ENCODE measurements at regions not wholly inside any gene's neighbourhood (a gene's known extent, or its start where the extent isn't known, plus 50 kb on each side); places are given as distances from the start of the nearest gene placed in this dataset.
"Not testable (repeated sequence)": the region's sequence is repeated elsewhere in the genome, so short reads cannot be mapped to it uniquely, and the experiment has no call there.

DNA sequence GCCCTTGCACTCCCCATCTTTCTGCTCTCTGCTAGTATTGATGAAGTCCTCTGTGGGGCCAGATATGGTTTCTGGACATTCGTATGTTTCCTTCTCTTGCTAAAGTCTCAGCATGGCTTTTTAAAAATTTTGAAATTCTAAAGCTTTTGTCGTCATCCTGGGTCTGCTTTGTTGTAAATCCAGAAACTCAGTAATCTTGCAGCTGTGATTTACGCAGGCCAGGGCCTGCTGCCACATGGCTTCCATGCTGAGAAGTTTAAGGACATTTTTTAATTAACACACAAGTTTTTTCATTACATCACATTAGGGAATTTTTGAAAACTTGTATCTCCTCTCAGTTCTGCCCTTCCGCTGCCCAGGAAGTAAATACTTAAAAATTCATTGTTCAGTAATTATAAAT lies 686.1 kb upstream of the IGFBP3 start:
- in situ Hi-C loops (cut with MboI; ENCODE audit: low sequenced_read_pairs) = no loop called here

DNA sequence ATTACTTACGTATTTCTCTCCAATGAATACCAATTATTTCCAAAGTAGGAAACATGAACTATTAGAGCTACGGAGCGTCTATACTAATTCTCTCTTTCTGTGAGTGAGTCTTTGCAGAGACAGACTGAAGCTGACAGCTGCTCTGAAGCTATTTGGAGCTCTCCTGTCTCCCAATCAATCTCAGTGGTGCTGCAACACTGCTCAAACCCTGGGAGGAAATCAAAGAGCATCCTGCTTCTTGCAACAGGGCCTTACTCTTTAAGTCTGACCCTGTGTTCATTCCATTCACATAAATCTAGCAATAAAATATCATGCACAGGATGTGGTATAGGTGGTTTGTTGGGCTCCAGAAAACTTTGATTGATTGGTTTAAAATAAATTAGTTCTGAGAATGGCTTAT lies 685.7 kb upstream of the IGFBP3 start:
- in situ Hi-C loops (cut with MboI; ENCODE audit: low sequenced_read_pairs) = no loop called here

DNA sequence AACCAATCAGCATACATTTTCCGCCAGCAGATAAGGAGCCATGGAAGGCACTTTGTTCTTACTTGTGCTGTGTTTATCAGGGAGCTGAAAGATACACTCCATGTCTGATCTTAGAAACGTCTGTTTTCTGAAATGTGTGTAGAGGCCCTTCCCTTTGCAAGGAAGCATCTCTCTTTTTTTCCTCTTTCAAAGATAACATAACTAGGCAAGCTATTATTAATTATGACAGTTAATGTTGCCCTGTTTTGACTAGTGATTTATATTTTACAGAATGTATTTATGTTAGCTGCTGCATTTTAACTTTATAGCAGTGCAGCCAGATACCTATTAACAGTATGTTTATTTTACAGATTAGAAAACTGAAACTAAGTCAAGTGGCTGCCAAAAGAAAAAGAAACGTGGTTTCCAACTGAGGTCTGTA lies 683.2 kb upstream of the IGFBP3 start:
- in situ Hi-C loops (cut with MboI; ENCODE audit: low sequenced_read_pairs) = no loop called here

DNA sequence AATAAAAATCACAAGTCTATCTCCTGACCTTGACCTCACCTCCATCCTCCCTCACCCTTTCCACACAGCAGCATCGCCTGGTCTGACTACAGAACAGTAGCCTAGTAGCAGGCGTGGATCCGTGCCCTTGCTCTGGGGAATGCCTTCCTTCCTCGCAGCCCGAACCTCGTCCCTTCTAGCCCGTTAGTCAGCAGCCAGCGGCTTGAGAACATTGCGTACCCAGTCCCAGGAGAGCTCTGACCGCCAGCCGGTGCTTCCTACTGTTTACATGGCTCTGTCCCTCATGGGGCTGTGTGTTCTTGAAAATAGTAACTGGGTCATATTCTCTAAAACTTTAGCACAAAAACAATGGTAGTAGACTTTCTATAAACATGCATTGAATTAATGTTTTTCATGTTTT lies 682.7 kb upstream of the IGFBP3 start:
- in situ Hi-C loops (cut with MboI; ENCODE audit: low sequenced_read_pairs) = no loop called here

DNA sequence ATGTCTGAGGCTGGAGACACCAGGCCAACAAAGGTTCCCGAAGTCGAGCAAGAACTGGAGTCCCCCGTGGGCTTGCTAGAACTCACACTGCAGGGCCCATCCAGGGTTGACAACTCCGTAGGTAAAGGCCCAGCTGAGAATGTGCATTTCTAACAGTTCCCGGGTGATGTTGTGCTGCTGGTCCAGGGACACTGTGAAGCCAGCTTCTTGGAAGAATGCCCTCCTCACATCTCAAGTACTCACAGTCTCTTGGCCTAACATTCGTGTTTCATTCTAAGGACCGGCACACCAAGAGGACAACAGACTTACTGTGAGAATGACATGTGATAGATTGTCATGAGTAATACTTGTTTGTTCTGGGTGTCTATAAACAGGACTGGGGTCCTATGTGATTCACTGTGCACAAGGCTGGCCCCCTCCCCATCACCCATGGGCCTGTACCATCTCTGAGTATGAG lies 682.3 kb upstream of the IGFBP3 start:
- in situ Hi-C loops (cut with MboI; ENCODE audit: low sequenced_read_pairs) = no loop called here

DNA sequence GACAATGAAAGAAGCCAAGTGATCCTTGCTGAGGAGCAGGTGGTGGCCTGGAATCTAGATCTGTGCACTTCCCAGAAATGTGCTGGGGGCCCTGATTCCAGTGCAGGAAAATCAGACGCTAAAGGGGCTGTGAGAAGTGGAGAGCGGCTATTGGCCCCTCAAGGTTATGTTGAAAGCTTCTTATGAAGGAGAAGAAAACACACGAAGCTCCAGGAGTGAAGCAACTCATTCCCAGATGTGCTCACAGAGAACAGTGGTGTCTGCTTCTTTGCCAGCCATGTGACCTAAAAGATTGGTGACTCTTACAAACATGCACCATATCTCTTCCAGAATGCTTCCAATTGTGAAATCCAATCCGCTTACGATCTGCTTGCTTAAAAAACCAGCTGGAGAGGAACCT lies 679.3 kb upstream of the IGFBP3 start:
- in situ Hi-C loops (cut with MboI; ENCODE audit: low sequenced_read_pairs) = no loop called here

DNA sequence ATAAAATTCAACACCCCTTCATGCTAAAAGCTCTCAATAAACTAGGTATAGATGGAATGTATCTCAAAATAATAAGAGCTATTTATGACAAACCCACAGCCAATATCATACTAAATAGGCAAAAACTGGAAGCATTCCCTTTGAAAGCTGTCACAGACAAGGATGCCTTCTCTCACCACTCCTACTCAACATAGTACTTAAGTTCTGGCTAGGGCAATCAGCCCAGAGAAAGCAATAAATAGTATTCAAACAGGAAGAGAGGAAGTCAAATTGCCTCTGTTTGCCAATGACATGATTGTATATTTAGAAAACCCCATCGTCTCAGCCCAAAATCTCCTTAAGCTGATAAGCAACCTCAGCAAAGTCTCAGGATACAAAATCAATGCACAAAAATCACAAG lies 673.8 kb upstream of the IGFBP3 start:
- in situ Hi-C loops (cut with MboI; ENCODE audit: low sequenced_read_pairs) = not testable (repeated sequence)

DNA sequence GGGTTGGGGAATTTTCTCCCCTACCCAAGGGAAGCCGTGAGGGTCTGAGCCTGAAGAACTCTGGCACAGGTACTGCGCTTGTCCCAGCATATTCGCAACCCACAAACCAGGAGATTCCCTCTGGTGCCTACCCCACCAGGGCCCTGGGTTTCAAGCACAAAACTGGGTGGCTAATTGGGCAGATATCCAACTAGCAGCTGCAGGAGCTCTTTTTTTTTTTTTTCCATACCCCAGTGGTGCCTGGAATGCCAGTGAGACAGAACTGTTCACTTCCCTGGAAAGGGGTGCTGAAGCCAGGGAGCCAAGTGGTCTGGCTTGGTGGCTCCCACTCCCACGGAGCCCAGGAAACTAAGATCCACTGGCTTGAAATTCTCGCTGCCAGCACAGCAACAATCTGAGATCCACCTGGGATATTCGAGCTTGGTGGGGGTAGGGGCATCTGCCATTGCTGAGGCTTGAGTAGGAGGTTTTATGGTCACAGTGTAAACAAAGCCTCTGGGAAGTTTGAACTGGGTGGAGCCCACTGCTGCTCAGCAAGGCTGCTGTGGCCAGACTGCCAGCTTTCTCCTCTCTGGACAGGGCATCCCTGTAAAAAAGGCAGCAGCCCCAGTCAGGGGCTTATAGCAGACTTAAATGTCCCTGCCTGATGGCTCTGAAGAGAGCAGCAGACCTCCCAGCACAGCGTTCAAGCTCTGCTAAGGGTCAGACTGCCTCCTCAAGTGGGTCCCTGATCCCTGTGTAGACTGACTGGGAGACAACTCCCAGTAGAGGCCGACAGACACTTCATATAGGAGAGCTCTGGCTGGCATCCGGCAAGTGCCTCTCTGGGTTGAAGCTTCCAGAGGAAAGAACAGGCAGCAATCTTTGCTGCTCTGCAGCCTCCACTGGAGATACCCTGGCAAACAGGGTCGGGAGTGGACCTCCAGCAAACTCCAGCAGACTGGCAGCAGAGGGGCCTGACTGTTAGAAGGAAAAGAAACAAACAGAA lies 670.1 kb upstream of the IGFBP3 start:
- in situ Hi-C loops (cut with MboI; ENCODE audit: low sequenced_read_pairs) = not testable (repeated sequence)

DNA sequence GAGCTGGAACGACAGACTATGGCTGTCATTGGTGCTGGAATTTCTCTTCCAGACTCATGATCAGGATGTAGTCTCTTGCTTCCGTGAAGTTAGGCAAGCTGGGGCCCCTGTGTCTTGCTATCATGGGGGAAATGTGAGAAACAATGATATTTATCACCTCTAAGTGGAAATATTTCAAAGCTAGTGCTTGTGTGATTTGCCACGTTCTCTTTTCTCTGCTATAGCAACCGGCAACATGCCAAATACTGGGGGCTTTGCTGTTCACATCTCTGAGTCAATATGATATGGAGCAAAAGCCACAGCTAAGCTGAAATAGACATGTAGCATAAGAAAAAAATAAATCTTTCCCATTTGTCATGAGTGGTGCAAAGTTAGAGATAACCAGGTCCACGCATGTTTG lies 668.2 kb upstream of the IGFBP3 start:
- in situ Hi-C loops (cut with MboI; ENCODE audit: low sequenced_read_pairs) = no loop called here

DNA sequence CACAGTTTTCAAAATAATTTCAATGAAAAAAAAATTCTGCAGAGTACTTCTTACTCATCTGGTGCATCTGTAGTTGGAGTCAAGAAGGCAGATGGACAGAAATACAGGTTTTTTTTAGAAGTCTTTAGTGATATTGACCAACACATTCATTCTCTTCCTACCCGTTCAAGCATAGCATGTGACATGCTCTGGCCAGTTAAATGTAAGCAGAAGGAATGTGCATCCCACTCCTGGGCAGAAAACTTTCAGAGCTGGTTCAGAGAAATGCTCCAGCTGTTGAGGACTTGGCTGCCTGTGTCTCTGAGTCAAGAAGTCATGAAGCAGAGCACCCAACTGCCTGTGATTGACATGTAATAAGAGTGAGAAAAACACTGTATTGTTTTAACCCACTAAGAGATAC lies 665.3 kb upstream of the IGFBP3 start:
- in situ Hi-C loops (cut with MboI; ENCODE audit: low sequenced_read_pairs) = no loop called here

DNA sequence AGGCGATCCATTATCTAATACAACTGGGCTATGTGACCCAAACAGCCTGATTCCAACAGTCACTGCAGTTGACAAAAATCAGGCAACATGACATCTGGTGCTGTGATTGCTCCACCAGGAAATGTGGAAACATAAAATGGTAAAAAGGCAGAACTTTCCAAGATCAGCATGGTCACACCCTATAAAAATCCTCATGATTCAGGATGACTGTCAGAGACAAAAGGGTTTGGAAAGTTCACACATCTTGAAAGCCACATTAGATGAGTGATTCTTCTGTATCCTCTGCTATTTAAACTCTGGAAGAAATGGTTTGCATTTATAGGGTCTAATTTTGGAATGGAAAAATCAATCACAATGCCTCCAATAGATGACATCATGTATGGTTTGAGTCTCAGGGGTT lies 662.6 kb upstream of the IGFBP3 start:
- in situ Hi-C loops (cut with MboI; ENCODE audit: low sequenced_read_pairs) = no loop called here

DNA sequence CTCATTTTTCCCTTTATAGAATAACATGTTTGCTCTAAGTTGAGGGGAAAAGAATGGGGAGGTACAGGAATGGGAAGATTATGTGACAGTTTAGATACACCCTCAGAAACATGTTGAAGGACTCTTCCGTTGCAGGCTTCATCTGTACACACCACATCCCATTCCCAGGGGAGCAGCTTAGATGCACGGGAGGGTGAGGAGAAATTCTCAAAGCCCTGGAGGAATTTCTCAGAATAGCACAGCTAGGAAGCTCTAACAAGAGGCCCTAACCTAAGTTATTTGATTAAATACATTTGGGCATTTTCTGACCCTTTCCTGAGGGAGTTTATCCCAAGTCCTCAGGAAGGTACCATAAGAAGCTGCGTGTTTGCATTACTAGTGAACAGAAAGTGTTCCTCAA lies 660.2 kb upstream of the IGFBP3 start:
- in situ Hi-C loops (cut with MboI; ENCODE audit: low sequenced_read_pairs) = no loop called here

DNA sequence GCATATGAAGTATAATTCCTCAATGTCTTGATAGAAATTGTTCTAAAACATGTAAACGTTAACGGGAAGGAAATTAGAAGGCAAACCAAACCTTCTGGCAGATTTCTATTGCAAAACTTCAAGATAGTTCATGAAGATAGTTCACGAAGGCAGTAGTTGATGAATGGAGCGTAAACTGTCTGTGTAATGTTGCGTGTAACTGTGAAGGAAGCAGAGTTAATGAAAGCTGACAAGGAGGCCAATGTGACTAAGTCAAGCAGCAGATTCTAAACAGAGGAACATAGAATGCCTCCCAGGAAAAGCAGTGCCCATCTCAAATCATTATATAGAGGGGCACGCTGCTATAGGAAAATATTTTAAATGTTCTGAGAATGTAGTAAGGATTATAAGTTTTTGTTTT lies 659.7 kb upstream of the IGFBP3 start:
- in situ Hi-C loops (cut with MboI; ENCODE audit: low sequenced_read_pairs) = no loop called here

DNA sequence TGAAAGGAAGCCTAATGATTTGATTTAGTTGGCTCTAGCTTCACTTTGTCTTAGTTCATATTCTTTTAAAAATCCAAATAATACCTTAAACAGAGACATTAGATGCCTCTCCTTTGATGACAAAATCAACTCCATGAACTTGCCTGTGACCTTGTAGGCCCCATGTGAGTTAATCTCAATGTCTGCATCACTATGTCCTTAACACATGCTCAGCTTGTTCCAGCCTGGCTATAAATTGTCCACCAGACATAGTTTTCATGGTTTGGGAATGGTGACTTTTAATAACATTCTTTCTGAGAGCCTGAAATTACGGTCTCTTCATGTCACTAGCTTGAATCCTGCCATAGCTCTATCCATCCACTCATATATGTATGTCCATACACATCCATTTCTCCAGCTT lies 656.3 kb upstream of the IGFBP3 start:
- in situ Hi-C loops (cut with MboI; ENCODE audit: low sequenced_read_pairs) = no loop called here

DNA sequence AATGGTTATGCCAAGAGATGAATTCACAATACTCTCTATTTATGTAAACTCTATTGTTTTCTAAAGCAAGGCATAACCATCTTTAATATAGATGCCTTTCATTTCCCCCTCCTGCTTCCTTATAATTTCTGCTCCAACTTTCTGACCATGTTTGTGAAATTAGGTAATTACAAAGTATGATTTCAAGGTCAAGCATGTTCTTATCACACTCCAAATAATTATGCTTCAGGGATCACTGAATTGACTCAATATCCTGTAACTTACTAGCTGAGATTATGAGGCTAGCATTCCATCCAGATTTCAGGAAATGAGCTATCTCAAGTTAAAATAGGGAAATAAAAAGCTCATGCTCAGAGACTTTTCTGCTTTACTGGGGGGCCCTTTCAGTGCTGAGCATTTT lies 655.9 kb upstream of the IGFBP3 start:
- in situ Hi-C loops (cut with MboI; ENCODE audit: low sequenced_read_pairs) = no loop called here

DNA sequence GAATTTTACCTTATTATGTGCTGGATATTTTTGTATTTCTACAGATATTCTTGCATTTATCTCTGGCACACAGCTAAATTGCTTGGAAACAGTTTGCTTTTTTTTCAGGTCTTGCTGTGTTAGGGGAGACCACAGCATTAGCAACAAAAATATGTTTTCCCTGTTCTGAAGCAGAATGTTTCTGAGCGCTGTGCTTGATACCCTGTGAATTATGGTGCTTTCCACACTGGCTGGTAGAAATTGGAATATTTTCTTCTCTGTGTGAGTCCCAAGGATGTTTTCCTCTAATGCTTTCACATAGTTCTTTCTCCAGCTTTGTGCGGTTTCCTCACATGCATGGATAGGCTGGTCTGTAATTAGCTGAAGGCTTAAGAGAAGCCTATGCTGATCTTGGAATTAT lies 651.6 kb upstream of the IGFBP3 start:
- in situ Hi-C loops (cut with MboI; ENCODE audit: low sequenced_read_pairs) = no loop called here

DNA sequence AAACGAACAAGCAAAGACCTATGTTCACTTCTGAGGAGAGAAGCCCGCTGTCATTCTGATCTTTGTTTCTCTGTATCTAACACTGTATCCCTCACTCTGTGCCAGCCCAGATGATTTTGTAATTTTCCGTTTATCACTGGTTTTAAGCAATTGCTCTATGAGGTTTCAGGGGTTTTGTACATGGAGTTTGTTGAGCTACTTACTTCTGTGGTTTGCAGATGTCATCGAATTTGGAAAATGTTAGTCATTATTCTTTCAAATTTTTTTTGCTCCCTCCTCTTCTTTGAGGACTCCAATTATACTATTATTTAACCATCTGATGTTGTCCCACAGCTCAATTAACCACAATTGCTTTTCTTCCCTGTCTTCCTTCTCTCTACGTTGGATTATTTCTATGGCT lies 650.9 kb upstream of the IGFBP3 start:
- in situ Hi-C loops (cut with MboI; ENCODE audit: low sequenced_read_pairs) = no loop called here

DNA sequence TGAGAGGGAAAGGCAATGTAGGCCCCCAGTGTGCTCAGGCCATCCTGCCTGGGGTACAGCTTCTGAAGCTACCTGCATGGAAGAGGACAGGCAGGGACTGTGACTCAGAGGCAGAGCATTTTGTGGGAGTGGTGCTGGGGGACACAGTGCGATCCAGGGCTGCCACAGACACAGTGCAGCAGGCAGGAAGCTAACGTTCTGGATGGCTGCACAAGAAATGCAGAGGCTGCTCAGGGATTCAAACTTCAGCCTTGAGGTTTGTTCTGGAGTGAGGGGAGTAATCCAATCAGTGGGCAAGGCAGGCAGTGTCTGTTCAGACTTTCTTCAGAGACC lies 648.0 kb upstream of the IGFBP3 start:
- in situ Hi-C loops (cut with MboI; ENCODE audit: low sequenced_read_pairs) = no loop called here

DNA sequence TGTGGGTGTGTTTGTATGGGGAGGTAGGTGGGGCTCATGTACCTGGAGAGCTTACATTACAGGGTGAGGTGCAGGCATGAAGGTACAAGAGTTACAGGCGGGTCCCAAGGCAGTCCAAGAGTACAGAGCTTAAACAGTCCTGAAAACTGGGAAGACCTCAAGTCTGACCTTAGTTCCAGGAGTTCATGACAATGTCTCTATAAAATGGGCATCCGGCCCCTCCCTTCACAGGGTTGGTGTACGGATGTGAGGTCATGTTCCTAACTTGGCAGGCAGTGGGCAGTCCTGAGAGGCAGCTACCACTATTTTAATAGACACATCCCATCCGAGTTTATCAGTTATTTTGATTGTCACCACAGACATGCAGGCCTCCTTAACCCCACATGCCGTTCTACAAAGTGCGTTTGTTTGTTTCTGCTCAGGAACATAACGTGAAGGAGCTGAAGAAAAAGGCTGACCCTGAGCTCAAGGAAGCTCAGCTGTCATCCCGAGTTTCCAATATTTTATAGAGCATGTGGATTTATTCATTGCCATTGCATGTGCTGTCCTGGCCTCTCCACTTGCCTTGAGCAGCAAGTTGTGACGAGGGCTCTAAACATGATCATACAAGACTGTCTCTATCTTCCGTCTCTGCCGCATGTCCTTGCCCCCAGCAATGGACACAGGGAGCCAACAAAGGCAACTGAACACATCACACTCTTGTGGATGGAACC lies 647.5 kb upstream of the IGFBP3 start:
- in situ Hi-C loops (cut with MboI; ENCODE audit: low sequenced_read_pairs) = no loop called here

DNA sequence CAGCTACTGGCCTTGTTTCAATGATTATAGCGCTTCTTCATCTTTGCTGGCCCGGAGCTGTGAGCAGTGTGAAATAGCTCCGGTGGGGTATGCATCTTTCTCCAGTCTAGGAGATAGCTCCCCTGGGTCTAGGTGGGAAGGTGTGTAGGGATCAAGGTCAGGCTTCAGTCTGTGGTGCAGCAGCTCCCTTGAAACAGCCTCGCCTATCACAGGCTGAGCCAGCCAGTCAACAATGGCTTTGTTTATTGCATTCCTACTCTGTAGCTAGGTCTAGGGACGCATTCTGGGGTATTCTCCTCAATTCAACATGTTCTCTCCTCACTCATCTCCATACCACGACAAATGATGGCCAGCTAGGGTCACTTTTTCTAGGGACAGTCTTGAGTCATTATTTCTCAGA lies 646.8 kb upstream of the IGFBP3 start:
- in situ Hi-C loops (cut with MboI; ENCODE audit: low sequenced_read_pairs) = no loop called here

DNA sequence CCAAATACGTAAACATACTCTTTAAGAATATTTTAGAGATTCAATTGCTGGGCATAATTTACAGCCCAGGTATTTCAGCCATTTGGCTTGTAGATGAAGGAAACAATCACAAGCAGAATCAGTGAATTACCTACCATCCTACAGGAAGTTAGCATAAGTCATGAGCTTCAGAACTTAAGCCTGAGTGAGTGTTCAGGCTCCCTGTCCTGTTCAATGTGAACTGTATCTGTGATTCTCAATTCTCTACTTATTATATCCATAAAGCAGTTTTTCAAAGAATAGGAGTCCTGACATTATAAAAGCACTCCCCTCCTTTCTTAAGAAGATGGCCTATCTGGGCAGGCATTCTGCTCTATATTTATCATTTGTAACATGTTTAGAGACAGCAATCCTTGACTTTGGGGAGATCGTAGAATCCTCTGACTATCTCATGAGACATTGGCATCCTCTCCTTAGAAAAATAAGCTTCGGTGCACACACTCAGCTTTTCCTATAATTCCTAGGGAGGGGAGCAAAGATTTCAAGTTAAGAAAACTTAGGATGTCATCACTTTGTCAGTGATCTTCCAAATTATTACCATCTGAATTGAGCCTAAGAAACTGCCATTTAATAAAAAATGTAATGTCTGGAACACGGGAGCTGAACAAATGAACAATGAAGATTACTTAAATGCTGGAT lies 645.2 kb upstream of the IGFBP3 start:
- in situ Hi-C loops (cut with MboI; ENCODE audit: low sequenced_read_pairs) = no loop called here

Measured in HL-60/S4 treated with retinoic acid at 250 ng/mL for 4 days and 3 days (cell line).